Fibroblast of the aortic adventitia (primary cell): ENCODE measurements at regions not wholly inside any gene's neighbourhood (a gene's known extent, or its start where the extent isn't known, plus 50 kb on each side); places are given as distances from the start of the nearest gene placed in this dataset.

ENCODE experiments used
- DNase-seq: peaks from one replicate; pipeline ENCODE4 v3.0.0-alpha.2; 2010; ENCODE audit warnings: low read depth
- H3K4me3 ChIP-seq: 2 replicates; pipeline ENCODE4 v1.5.1; 2011; ENCODE audit warnings: low read depth, mild to moderate bottlenecking, control low read depth, low read length, moderate library complexity
- CTCF ChIP-seq: IDR thresholded peaks from 2 replicates; pipeline ENCODE4 v1.5.1; 2011; ENCODE audit warnings: mild to moderate bottlenecking, low read length, control low read depth, inconsistent platforms; ENCODE audit not compliant: insufficient read depth

- no peak for TF ChIP-seq CTCF
- DNase-seq = no peak
- H3K4me3 ChIP-seq = no peak overlapping the region
Observed at GRCh38 chr7:67429735-67430134, 433.1 kb downstream of the TYW1 start.

- no peak overlapping the region for H3K4me3 ChIP-seq
- TF ChIP-seq CTCF = no peak
- DNase-seq = no peak
Observed at GRCh38 chr7:67432536-67433234, 436.1 kb downstream of the TYW1 start.

- TF ChIP-seq CTCF = no peak
- DNase-seq = no peak
- H3K4me3 ChIP-seq = no peak overlapping the region
Observed at GRCh38 chr7:67435894-67436535, 439.4 kb downstream of the TYW1 start.

GRCh38 chr7:67438198-67438882 is 441.7 kb downstream of the TYW1 start:
- no peak overlapping the region for H3K4me3 ChIP-seq
- no peak for DNase-seq
- no peak for TF ChIP-seq CTCF

- no peak for DNase-seq
- no peak for TF ChIP-seq CTCF
- no peak overlapping the region for H3K4me3 ChIP-seq
Observed at GRCh38 chr7:67438913-67439505, 442.4 kb downstream of the TYW1 start.

- no peak for DNase-seq
- no peak for TF ChIP-seq CTCF
- H3K4me3 ChIP-seq = no peak overlapping the region
Observed at GRCh38 chr7:67440321-67440720, 443.7 kb downstream of the TYW1 start.
